HG03280 (cell line): ENCODE measurements at regions not wholly inside any gene's neighbourhood (a gene's known extent, or its start where the extent isn't known, plus 50 kb on each side); places are given as distances from the start of the nearest gene placed in this dataset.
"Not testable (repeated sequence)": the region's sequence is repeated elsewhere in the genome, so short reads cannot be mapped to it uniquely, and the experiment has no call there.

Experiments used
- ATAC-seq: cut with Tn5 transposase; IDR thresholded peaks from one replicate; pipeline ENCODE4 v1.9.1; 2021; ENCODE audit warnings: mild to moderate bottlenecking, moderate library complexity; ENCODE audit not compliant: unreplicated experiment

DNA sequence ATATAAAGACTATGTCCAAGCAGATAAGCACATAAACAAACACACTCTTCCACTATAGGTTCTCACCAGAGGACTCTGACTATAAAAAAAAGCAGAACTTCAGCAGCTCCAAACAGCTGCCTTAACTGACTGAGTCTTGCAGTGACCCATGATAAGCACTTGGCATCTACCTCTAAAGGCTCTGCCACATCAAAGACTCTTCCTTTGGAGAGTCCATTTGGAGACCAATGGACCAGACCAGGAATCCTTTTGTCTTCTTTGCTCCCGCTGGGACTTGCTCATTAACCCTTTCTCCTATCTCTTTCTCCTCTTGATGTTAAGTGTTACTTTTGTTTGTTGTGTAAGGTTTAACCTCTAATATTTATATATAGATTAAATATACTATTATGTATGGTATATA is 424.1 kb downstream of the RSL24D1 start:
- ATAC-seq = no peak

DNA sequence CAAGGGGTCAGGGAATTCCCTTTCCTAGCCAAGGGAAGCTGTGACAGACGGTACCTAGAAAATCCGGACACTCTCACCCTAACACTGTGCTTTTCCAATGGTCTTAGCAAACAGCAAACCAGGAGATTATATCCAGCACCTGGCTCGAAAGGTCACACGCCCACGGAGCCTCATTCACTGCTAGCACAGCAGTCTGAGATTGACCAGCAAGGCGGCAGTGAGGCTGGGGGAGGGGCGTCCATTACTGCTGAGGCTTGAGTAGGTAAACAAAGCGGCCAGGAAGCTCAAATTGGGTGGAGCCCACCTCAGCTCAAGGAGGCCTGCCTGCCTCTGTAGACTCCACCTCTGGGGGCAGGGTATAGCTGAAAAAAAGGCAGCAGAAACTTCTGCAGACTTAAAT is 447.3 kb downstream of the RSL24D1 start:
- not testable (repeated sequence) for ATAC-seq

GRCh38 chr15:54722342-54722986 is 474.3 kb downstream of the RSL24D1 start:
- no peak for ATAC-seq

DNA sequence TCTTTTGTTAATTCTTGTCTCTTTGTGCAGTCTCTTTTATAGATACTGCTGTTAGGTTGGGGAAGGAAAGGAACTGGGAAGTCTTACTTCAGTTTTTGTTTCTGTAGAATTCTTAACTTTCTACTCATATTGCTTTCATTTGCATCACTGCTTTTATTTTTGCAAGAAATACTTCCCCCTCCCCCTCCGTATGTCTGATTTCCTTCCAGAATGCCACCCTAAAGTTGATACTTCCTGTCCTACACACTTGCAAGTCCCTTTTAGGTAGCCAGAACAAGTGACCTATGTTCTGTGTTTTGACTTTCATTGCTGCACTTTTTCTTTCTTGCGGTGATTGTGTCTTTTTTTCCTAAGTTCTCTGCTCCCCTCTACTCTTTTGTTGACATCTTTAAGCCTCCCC is 477.4 kb downstream of the RSL24D1 start:
- no peak for ATAC-seq

GRCh38 chr15:54707805-54708752 is 488.7 kb downstream of the RSL24D1 start:
- no peak for ATAC-seq

GRCh38 chr15:54687628-54688027 is 509.1 kb downstream of the RSL24D1 start:
- no peak for ATAC-seq
